ENCODE measurements at regions not wholly inside any gene's neighbourhood (a gene's known extent, or its start where the extent isn't known, plus 50 kb on each side); places are given as distances from the start of the nearest gene placed in this dataset.

- Histone ChIP-seq H3K9me3 (ENCODE audit: control insufficient read depth, insufficient read depth, low read length) (no peaks in the 10 kb centered on the region), H3K9ac (ENCODE audit: low read depth, low read length) (no peak overlapping the region), H3K4me1 (ENCODE audit: insufficient read depth, low read length) (no peaks in the 10 kb centered on the region), H3K36me3 (ENCODE audit: insufficient read depth, low read length) (no peaks in the 10 kb centered on the region)
Observed at GRCh38 chr9:88229434-88229833, 91.2 kb upstream of the SPATA31C2 start.

GRCh38 chr9:88224938-88225337 is 86.7 kb upstream of the SPATA31C2 start:
- no peak overlapping the region for H3K9ac ChIP-seq (ENCODE audit: low read depth, low read length)
- H3K4me1 ChIP-seq (ENCODE audit: insufficient read depth, low read length) = peaks cover 4% of the 10 kb centered on the region; the same call in 1 of the 2 replicates
- H3K9me3 ChIP-seq (ENCODE audit: control insufficient read depth, insufficient read depth, low read length) = no peaks in the 10 kb centered on the region
- no peaks in the 10 kb centered on the region for H3K36me3 ChIP-seq (ENCODE audit: insufficient read depth, low read length)

- H3K9me3 ChIP-seq (ENCODE audit: control insufficient read depth, insufficient read depth, low read length) = no peaks in the 10 kb centered on the region
- H3K36me3 ChIP-seq (ENCODE audit: insufficient read depth, low read length) = no peaks in the 10 kb centered on the region
- H3K4me1 ChIP-seq (ENCODE audit: insufficient read depth, low read length) = peaks cover 4% of the 10 kb centered on the region; the same call in 1 of the 2 replicates
- no peak overlapping the region for H3K9ac ChIP-seq (ENCODE audit: low read depth, low read length)
Observed at GRCh38 chr9:88221105-88221504, 82.8 kb upstream of the SPATA31C2 start.

GRCh38 chr9:88220652-88221051 is 82.4 kb upstream of the SPATA31C2 start:
- H3K9ac ChIP-seq (ENCODE audit: low read depth, low read length) = no peak overlapping the region
- H3K36me3 ChIP-seq (ENCODE audit: insufficient read depth, low read length) = no peaks in the 10 kb centered on the region
- peaks cover 4% of the 10 kb centered on the region; the same call in 1 of the 2 replicates for H3K4me1 ChIP-seq (ENCODE audit: insufficient read depth, low read length)
- no peaks in the 10 kb centered on the region for H3K9me3 ChIP-seq (ENCODE audit: control insufficient read depth, insufficient read depth, low read length)

GRCh38 chr9:88219601-88220000 is 81.3 kb upstream of the SPATA31C2 start:
- H3K9ac ChIP-seq (ENCODE audit: low read depth, low read length) = no peak overlapping the region
- H3K36me3 ChIP-seq (ENCODE audit: insufficient read depth, low read length) = no peaks in the 10 kb centered on the region
- peaks cover 8% of the 10 kb centered on the region; the same call in 1 of the 2 replicates for H3K4me1 ChIP-seq (ENCODE audit: insufficient read depth, low read length)
- H3K9me3 ChIP-seq (ENCODE audit: control insufficient read depth, insufficient read depth, low read length) = no peaks in the 10 kb centered on the region

- H3K36me3 ChIP-seq (ENCODE audit: insufficient read depth, low read length) = no peaks in the 10 kb centered on the region
- H3K9ac ChIP-seq (ENCODE audit: low read depth, low read length) = no peak overlapping the region
- peaks cover 8% of the 10 kb centered on the region; the same call in 1 of the 2 replicates for H3K4me1 ChIP-seq (ENCODE audit: insufficient read depth, low read length)
- no peaks in the 10 kb centered on the region for H3K9me3 ChIP-seq (ENCODE audit: control insufficient read depth, insufficient read depth, low read length)
Observed at GRCh38 chr9:88218726-88219125, 80.5 kb upstream of the SPATA31C2 start.

GRCh38 chr9:88216126-88216995 is 78.1 kb upstream of the SPATA31C2 start:
- Histone ChIP-seq H3K9ac (ENCODE audit: low read depth, low read length) (no peak overlapping the region), H3K36me3 (ENCODE audit: insufficient read depth, low read length) (no peaks in the 10 kb centered on the region), H3K9me3 (ENCODE audit: control insufficient read depth, insufficient read depth, low read length) (peaks cover 2% of the 10 kb centered on the region; the same call in 1 of the 2 replicates), H3K4me1 (ENCODE audit: insufficient read depth, low read length) (peaks cover 6% of the 10 kb centered on the region; the same call in 1 of the 2 replicates)

GRCh38 chr9:88215196-88216125 is 77.2 kb upstream of the SPATA31C2 start:
- 0 out of 2 replicates have a peak, but pooled peaks cover 4% of the 10 kb centered on the region for H3K4me1 ChIP-seq (ENCODE audit: insufficient read depth, low read length)
- no peak overlapping the region for H3K9ac ChIP-seq (ENCODE audit: low read depth, low read length)
- H3K36me3 ChIP-seq (ENCODE audit: insufficient read depth, low read length) = no peaks in the 10 kb centered on the region
- peaks cover 2% of the 10 kb centered on the region; the same call in 1 of the 2 replicates for H3K9me3 ChIP-seq (ENCODE audit: control insufficient read depth, insufficient read depth, low read length)

GRCh38 chr9:88202321-88202720 is 64.0 kb upstream of the SPATA31C2 start:
- no peaks in the 10 kb centered on the region for H3K9me3 ChIP-seq (ENCODE audit: control insufficient read depth, insufficient read depth, low read length)
- peaks cover 11% of the 10 kb centered on the region for H3K4me1 ChIP-seq (ENCODE audit: insufficient read depth, low read length)
- no peak overlapping the region for H3K9ac ChIP-seq (ENCODE audit: low read depth, low read length)
- H3K36me3 ChIP-seq (ENCODE audit: insufficient read depth, low read length) = no peaks in the 10 kb centered on the region

GRCh38 chr9:88198341-88198807 is 60.1 kb upstream of the SPATA31C2 start:
- Histone ChIP-seq H3K9me3 (ENCODE audit: control insufficient read depth, insufficient read depth, low read length) (no peaks in the 10 kb centered on the region), H3K4me1 (ENCODE audit: insufficient read depth, low read length) (peaks cover 12% of the 10 kb centered on the region), H3K36me3 (ENCODE audit: insufficient read depth, low read length) (no peaks in the 10 kb centered on the region), H3K9ac (ENCODE audit: low read depth, low read length) (no peak overlapping the region)

- Histone ChIP-seq H3K4me1 (ENCODE audit: insufficient read depth, low read length) (peaks cover 12% of the 10 kb centered on the region), H3K36me3 (ENCODE audit: insufficient read depth, low read length) (no peaks in the 10 kb centered on the region), H3K9ac (ENCODE audit: low read depth, low read length) (no peak overlapping the region), H3K9me3 (ENCODE audit: control insufficient read depth, insufficient read depth, low read length) (no peaks in the 10 kb centered on the region)
Observed at GRCh38 chr9:88197781-88198340, 59.6 kb upstream of the SPATA31C2 start.

- peaks cover 12% of the 10 kb centered on the region for H3K4me1 ChIP-seq (ENCODE audit: insufficient read depth, low read length)
- no peak overlapping the region for H3K9ac ChIP-seq (ENCODE audit: low read depth, low read length)
- H3K9me3 ChIP-seq (ENCODE audit: control insufficient read depth, insufficient read depth, low read length) = no peaks in the 10 kb centered on the region
- no peaks in the 10 kb centered on the region for H3K36me3 ChIP-seq (ENCODE audit: insufficient read depth, low read length)
Observed at GRCh38 chr9:88197016-88197415, 58.7 kb upstream of the SPATA31C2 start.

- no peaks in the 10 kb centered on the region for H3K9me3 ChIP-seq (ENCODE audit: control insufficient read depth, insufficient read depth, low read length)
- no peak overlapping the region for H3K9ac ChIP-seq (ENCODE audit: low read depth, low read length)
- H3K4me1 ChIP-seq (ENCODE audit: insufficient read depth, low read length) = peaks cover 12% of the 10 kb centered on the region
- no peaks in the 10 kb centered on the region for H3K36me3 ChIP-seq (ENCODE audit: insufficient read depth, low read length)
Observed at GRCh38 chr9:88196142-88196790, 58.0 kb upstream of the SPATA31C2 start.

GRCh38 chr9:88193766-88194165 is 55.5 kb upstream of the SPATA31C2 start:
- peaks cover 12% of the 10 kb centered on the region for H3K4me1 ChIP-seq (ENCODE audit: insufficient read depth, low read length)
- H3K9me3 ChIP-seq (ENCODE audit: control insufficient read depth, insufficient read depth, low read length) = no peaks in the 10 kb centered on the region
- H3K9ac ChIP-seq (ENCODE audit: low read depth, low read length) = no peak overlapping the region
- no peaks in the 10 kb centered on the region for H3K36me3 ChIP-seq (ENCODE audit: insufficient read depth, low read length)

Data from ES-I3 (cell line).